KMS-11 (cell line): ENCODE measurements at regions not wholly inside any gene's neighbourhood (a gene's known extent, or its start where the extent isn't known, plus 50 kb on each side); places are given as distances from the start of the nearest gene placed in this dataset.

ENCODE experiments used
- H2AFZ ChIP-seq: fragments of 200-600 bp; sonication (generic); 2 replicates; pipeline ENCODE4 v1.6.1; 2016; ENCODE audit warnings: antibody characterized with exemption, mixed run types, low read depth
- H3K27ac ChIP-seq: fragments of 200-600 bp; sonication (generic); 2 replicates; pipeline ENCODE4 v1.6.1; 2016; ENCODE audit warnings: mild to moderate bottlenecking, mixed run types
- H3K27me3 ChIP-seq: fragments of 200-600 bp; sonication (generic); 2 replicates; pipeline ENCODE4 v1.6.1; 2017; ENCODE audit warnings: mild to moderate bottlenecking, low read depth, mixed run types, moderate library complexity; ENCODE audit not compliant: insufficient read depth
- H3K36me3 ChIP-seq: fragments of 200-600 bp; sonication (generic); 2 replicates; pipeline ENCODE4 v1.6.1; 2017; ENCODE audit warnings: mild to moderate bottlenecking, mixed run types; ENCODE audit not compliant: insufficient read depth
- H3K4me1 ChIP-seq: fragments of 200-600 bp; sonication (generic); 2 replicates; pipeline ENCODE4 v1.6.1; 2016; ENCODE audit warnings: mild to moderate bottlenecking, low read depth, mixed run types; ENCODE audit not compliant: poor library complexity, severe bottlenecking
- H3K4me2 ChIP-seq: fragments of 200-600 bp; sonication (generic); 2 replicates; pipeline ENCODE4 v1.7.0; 2016; ENCODE audit warnings: mild to moderate bottlenecking, mixed run types
- H3K4me3 ChIP-seq: fragments of 200-600 bp; sonication (generic); IDR thresholded peaks from 2 replicates; pipeline ENCODE4 v1.6.1; 2017; ENCODE audit warnings: low read depth, low read length, mixed read lengths; ENCODE audit not compliant: insufficient read depth
- H3K79me2 ChIP-seq: fragments of 200-600 bp; sonication (generic); 2 replicates; pipeline ENCODE4 v1.6.1; 2016; ENCODE audit warnings: low read depth, mixed run types; ENCODE audit not compliant: insufficient read depth
- H3K9ac ChIP-seq: fragments of 200-600 bp; sonication (generic); 2 replicates; pipeline ENCODE4 v1.6.1; 2016; ENCODE audit warnings: mild to moderate bottlenecking, mixed run types
- H4K20me1 ChIP-seq: fragments of 200-600 bp; sonication (generic); 2 replicates; pipeline ENCODE4 v1.6.1; 2016; ENCODE audit warnings: mild to moderate bottlenecking, mixed run types; ENCODE audit not compliant: insufficient read depth
- TF ChIP-seq, protein P1 (sequence below): fragments of 200-600 bp; sonication (generic); conservative IDR thresholded peaks from 2 replicates; pipeline ENCODE4 v1.6.1; 2017; ENCODE audit warnings: low read depth, mild to moderate bottlenecking, antibody characterized with exemption, low read length, moderate library complexity, mixed read lengths

DNA sequence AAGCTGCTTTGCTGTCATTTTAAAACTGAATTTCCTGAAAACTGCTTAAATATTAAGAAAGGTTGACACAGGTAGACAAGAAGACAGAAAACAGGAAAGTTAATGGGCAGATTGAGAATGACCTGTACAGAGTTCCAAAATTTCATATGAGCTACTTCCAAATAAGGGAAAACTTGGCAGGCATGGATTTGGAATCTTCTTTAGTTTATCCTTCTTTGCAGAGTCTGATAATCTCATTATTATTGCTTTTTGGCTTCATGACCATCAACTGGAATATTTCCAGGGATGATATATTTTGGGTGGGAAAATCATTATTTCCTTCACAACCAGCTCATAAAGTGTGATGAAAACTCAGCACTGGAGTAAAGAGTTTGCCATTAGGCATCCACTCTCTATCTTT, 346.5 kb upstream of the NPVF start:
- Histone ChIP-seq H3K79me2 (no peaks in the 10 kb centered on the region), H3K36me3 (no peaks in the 10 kb centered on the region), H3K27me3 (no peaks in the 10 kb centered on the region), H3K9ac (no peak overlapping the region), H4K20me1 (no peaks in the 10 kb centered on the region), H2AFZ (no peak overlapping the region), H3K4me2 (no peak overlapping the region), H3K27ac (no peak overlapping the region), H3K4me1 (peaks cover 43% of the 10 kb centered on the region), H3K4me3 (no peak overlapping the region)
- TF ChIP-seq, protein P1, sequence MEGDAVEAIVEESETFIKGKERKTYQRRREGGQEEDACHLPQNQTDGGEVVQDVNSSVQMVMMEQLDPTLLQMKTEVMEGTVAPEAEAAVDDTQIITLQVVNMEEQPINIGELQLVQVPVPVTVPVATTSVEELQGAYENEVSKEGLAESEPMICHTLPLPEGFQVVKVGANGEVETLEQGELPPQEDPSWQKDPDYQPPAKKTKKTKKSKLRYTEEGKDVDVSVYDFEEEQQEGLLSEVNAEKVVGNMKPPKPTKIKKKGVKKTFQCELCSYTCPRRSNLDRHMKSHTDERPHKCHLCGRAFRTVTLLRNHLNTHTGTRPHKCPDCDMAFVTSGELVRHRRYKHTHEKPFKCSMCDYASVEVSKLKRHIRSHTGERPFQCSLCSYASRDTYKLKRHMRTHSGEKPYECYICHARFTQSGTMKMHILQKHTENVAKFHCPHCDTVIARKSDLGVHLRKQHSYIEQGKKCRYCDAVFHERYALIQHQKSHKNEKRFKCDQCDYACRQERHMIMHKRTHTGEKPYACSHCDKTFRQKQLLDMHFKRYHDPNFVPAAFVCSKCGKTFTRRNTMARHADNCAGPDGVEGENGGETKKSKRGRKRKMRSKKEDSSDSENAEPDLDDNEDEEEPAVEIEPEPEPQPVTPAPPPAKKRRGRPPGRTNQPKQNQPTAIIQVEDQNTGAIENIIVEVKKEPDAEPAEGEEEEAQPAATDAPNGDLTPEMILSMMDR, result no peak

DNA sequence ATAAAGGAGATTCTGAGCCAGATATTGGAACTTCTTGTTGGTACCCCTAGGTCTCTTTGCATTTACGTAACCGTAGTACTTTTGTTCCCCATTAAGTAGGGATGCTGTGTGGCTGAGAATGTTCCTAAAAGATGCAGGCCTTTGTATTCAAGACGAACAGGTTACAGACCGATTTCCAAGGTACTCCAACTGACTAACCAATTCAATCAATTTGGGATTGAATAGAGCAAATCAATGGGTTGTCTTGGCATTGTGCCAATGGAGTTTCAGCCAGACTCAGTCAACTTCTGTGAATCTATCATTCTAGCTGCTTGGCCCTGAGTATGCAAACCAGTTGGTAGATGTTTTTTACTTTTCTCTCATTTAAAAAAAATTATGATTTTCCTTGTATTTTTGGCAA, 347.3 kb upstream of the NPVF start:
- Histone ChIP-seq H3K36me3 (no peaks in the 10 kb centered on the region), H3K9ac (no peak overlapping the region), H3K79me2 (no peaks in the 10 kb centered on the region), H3K4me1 (peaks cover 47% of the 10 kb centered on the region), H3K27me3 (no peaks in the 10 kb centered on the region), H3K27ac (no peak overlapping the region), H2AFZ (no peak overlapping the region), H3K4me3 (no peak overlapping the region), H3K4me2 (no peak overlapping the region), H4K20me1 (no peaks in the 10 kb centered on the region)
- TF ChIP-seq, protein P1, result no peak

DNA sequence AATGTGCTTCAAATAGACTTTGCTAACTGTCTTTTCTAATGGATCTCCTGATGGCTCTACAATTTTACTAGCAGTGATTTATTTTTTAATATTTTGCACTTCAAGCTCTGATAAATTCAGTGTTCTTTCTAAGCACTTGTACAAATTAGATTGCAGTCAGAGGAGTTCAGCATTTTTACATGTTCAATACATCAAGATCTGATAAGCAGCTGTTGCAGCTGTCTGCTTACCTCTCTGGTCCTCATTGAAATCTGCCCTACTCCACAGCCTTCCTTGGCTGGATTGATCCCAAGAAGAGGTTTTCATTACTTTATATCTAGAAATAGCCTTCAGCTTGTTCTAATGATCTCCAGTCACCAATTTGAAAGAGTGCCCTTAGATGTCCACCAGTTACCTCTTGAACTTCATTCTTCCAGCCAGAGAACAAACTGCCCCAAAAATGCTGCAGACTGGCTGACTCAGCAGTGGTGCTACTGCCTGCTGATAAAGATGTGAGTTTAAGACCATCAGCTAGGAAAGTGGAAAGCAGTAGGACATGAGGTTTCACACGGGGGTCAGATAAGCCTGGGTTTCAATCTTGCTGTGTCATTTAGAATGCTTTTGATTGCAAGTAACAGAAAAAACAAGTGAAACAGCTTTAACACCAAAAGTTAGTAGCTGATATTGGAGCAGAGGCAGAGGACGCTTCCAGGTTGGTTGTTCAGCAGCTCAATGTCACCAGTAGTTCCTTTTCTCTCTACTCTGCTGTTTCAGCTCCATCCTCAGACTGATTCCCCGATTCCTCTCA, 350.9 kb upstream of the NPVF start:
- Histone ChIP-seq H3K9ac (no peak overlapping the region), H3K27ac (peak overlapping the region; percentile 29; the same call in 1 of the 2 replicates), H2AFZ (peak overlapping the region; percentile 40; the same call in 1 of the 2 replicates), H3K4me3 (no peak overlapping the region), H3K36me3 (no peaks in the 10 kb centered on the region), H3K79me2 (no peaks in the 10 kb centered on the region), H3K4me2 (peak overlapping the region; percentile 46; the same call in 1 of the 2 replicates), H4K20me1 (no peaks in the 10 kb centered on the region), H3K4me1 (peaks cover 25% of the 10 kb centered on the region), H3K27me3 (no peaks in the 10 kb centered on the region)
- TF ChIP-seq, protein P1, result no peak

DNA sequence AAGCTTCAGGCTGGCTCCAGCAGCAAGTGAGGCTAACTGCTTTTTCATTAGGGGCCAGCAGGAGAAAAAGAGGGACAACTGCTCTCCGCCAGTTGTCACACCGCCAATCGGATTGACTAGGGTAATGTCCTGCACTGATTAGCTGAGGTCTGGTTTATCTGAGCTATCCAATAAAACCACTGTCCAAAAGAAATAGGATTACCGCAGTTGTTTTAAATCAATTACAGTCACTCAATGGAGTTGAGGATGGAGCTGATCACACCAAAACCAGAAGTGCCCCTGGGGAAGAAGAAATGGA, 351.4 kb upstream of the NPVF start:
- Histone ChIP-seq H3K36me3 (no peaks in the 10 kb centered on the region), H3K27me3 (no peaks in the 10 kb centered on the region), H4K20me1 (no peaks in the 10 kb centered on the region), H3K4me3 (no peak overlapping the region), H3K79me2 (no peaks in the 10 kb centered on the region), H3K4me1 (peaks cover 25% of the 10 kb centered on the region), H3K4me2 (peak overlapping the region; percentile 46; the same call in 1 of the 2 replicates), H3K27ac (peak overlapping the region; percentile 29; the same call in 1 of the 2 replicates), H3K9ac (no peak overlapping the region), H2AFZ (peak overlapping the region; percentile 40; the same call in 1 of the 2 replicates)
- TF ChIP-seq, protein P1, result no peak
